C4-2B (cell line): ENCODE measurements at regions not wholly inside any gene's neighbourhood (a gene's known extent, or its start where the extent isn't known, plus 50 kb on each side); places are given as distances from the start of the nearest gene placed in this dataset.

ENCODE experiments used
- CTCF ChIP-seq: fragments of 450-650 bp; conservative IDR thresholded peaks from 2 replicates; pipeline ENCODE4 v1.5.1; 2017; ENCODE audit warnings: mild to moderate bottlenecking
- ZFX ChIP-seq: fragments of 450-650 bp; IDR thresholded peaks from 2 replicates; pipeline ENCODE4 v1.6.1; 2017

GRCh38 chrX:143304025-143304424 is 213.2 kb downstream of the SPANXN3 start:
- TF ChIP-seq CTCF (no peak), ZFX (no peak)
